Endothelial cell of umbilical vein (primary cell): ENCODE measurements at regions not wholly inside any gene's neighbourhood (a gene's known extent, or its start where the extent isn't known, plus 50 kb on each side); places are given as distances from the start of the nearest gene placed in this dataset.

Experiments
- BruUV-seq: library from RNA; stranded (reverse); fragments of 400-500 nt; replicated peaks from 2 replicates; lab custom pipeline; 2021; lab: Mats Ljungman, UMichigan
- CTCF ChIA-PET: fragments of 300-600, 350-600 bp; sonication (Branson Sonifier 250); formaldehyde crosslinking; loops from one replicate; lab custom pipeline; 2021; ENCODE audit warnings: antibody characterized with exemption, inconsistent platforms; lab: Charles Lee
- POLR2A ChIA-PET: fragments of 300-600, 350-600 bp; sonication (Branson Sonifier 250); formaldehyde crosslinking; loops from one replicate; lab custom pipeline; 2021; ENCODE audit warnings: antibody characterized with exemption, inconsistent platforms; lab: Charles Lee
- DNase-seq: peaks from one replicate; pipeline ENCODE4 v3.0.0-alpha.2; 2011; ENCODE audit warnings: low read depth, low spot score
- FAIRE-seq: peaks from 2 replicates; lab custom pipeline; 2011; peaks lifted over from hg19 to GRCh38; lab: Jason Lieb, UNC
- H2AFZ ChIP-seq: 2 replicates; pipeline ENCODE4 v1.6.0; 2012; ENCODE audit warnings: low read depth, low read length, control low read depth, inconsistent platforms
- H3K27ac ChIP-seq: 2 replicates; pipeline ENCODE4 v1.5.1; 2011; ENCODE audit warnings: low read depth, mild to moderate bottlenecking, control low read depth, low read length, moderate library complexity; ENCODE audit not compliant: insufficient read depth
- H3K27me3 ChIP-seq, 2 experiments: 2 replicates each; pipeline versions ENCODE4 v1.6.0 to v1.6.1; 2011; ENCODE audit warnings: low read length in 2 of 2, mixed read lengths in 1 of 2; ENCODE audit not compliant: control insufficient read depth in 2 of 2, insufficient read depth in 2 of 2
- H3K36me3 ChIP-seq, 2 experiments: 2 replicates in 1 of 2; 3 replicates in 1 of 2; pipeline ENCODE4 v1.5.1; 2011; ENCODE audit warnings: low read length in 2 of 2, mild to moderate bottlenecking in 1 of 2, moderate library complexity in 1 of 2; ENCODE audit not compliant: control insufficient read depth in 2 of 2, insufficient read depth in 2 of 2; ENCODE audit errors: extremely low read depth in 1 of 2
- H3K4me1 ChIP-seq: 3 replicates; pipeline ENCODE4 v1.5.1; 2011; ENCODE audit warnings: mild to moderate bottlenecking, low read length; ENCODE audit not compliant: control insufficient read depth, insufficient read depth; ENCODE audit errors: extremely low read depth
- H3K4me2 ChIP-seq: 2 replicates; pipeline ENCODE4 v1.6.1; 2011; ENCODE audit warnings: low read length, control low read depth, mixed read lengths; ENCODE audit not compliant: insufficient read depth
- H3K4me3 ChIP-seq, 3 experiments: fragments of 200-600 bp in 1 of 3; sonication (generic), shearing (Covaris generic) in 1 of 3; replicated peaks in 1 of 3; 2 replicates each; pipeline ENCODE4 v1.5.1; 2011 to 2016; ENCODE audit warnings: control low read depth in 3 of 3, low read length in 3 of 3, mild to moderate bottlenecking in 2 of 3, inconsistent platforms in 1 of 3, low read depth in 1 of 3, moderate library complexity in 1 of 3; ENCODE audit not compliant: insufficient read depth in 1 of 3
- H3K79me2 ChIP-seq: 2 replicates; pipeline ENCODE4 v1.6.0; 2012; ENCODE audit warnings: low read length, inconsistent platforms; ENCODE audit not compliant: control insufficient read depth, insufficient read depth
- H3K9ac ChIP-seq: replicated peaks from 2 replicates; pipeline ENCODE3; 2011; ENCODE audit warnings: low read length, control low read depth; ENCODE audit not compliant: insufficient read depth; ENCODE audit errors: extremely low read depth
- H3K9me1 ChIP-seq: replicated peaks from 3 replicates; pipeline ENCODE4 v1.6.0; 2011; ENCODE audit warnings: mild to moderate bottlenecking, low read length; ENCODE audit not compliant: control insufficient read depth, insufficient read depth; ENCODE audit errors: extremely low read depth
- H3K9me3 ChIP-seq: replicated peaks from 2 replicates; pipeline ENCODE4 v1.5.1; 2012; ENCODE audit warnings: low read length, inconsistent platforms; ENCODE audit not compliant: control insufficient read depth, insufficient read depth
- H4K20me1 ChIP-seq: replicated peaks from 2 replicates; pipeline ENCODE3; 2011; ENCODE audit warnings: mild to moderate bottlenecking, low read length; ENCODE audit not compliant: control insufficient read depth, insufficient read depth; ENCODE audit errors: extremely low read depth
- CTCF ChIP-seq, 2 donors: IDR thresholded peaks; 1 replicate in 1 of 2; 2 replicates in 1 of 2; pipeline ENCODE4 v1.5.1; 2011; ENCODE audit warnings: low read length in 2 of 2, mild to moderate bottlenecking in 2 of 2, moderate library complexity in 2 of 2, control low read depth in 1 of 2, inconsistent platforms in 1 of 2, low read depth in 1 of 2; ENCODE audit not compliant: insufficient read depth in 1 of 2; ENCODE audit errors: extremely low read depth in 1 of 2
- EZH2 ChIP-seq: IDR thresholded peaks from 2 replicates; pipeline ENCODE4 v1.6.1; 2012; ENCODE audit warnings: borderline replicate concordance, low read depth, mild to moderate bottlenecking, moderate library complexity, low read length, inconsistent platforms; ENCODE audit not compliant: severe bottlenecking
- FOS ChIP-seq: IDR thresholded peaks from 2 replicates; pipeline ENCODE4 v1.6.1; 2011; ENCODE audit warnings: mild to moderate bottlenecking, low read length, moderate library complexity, borderline replicate concordance; ENCODE audit not compliant: insufficient read depth
- GATA2 ChIP-seq: IDR thresholded peaks from 2 replicates; pipeline ENCODE4 v1.7.0; 2011; ENCODE audit warnings: low read depth, mild to moderate bottlenecking, moderate library complexity, mixed read lengths, low read length; ENCODE audit not compliant: insufficient read length, insufficient read depth
- JUN ChIP-seq: IDR thresholded peaks from 2 replicates; pipeline ENCODE4 v1.6.1; 2011; ENCODE audit warnings: borderline replicate concordance, low read depth; ENCODE audit not compliant: insufficient read length, insufficient read depth
- MAX ChIP-seq: IDR thresholded peaks from 2 replicates; pipeline ENCODE4 v1.6.1; 2011; ENCODE audit not compliant: insufficient read depth, insufficient read length
- MYC ChIP-seq: IDR thresholded peaks from one replicate; pipeline ENCODE4 v1.6.1; 2011; ENCODE audit warnings: mild to moderate bottlenecking, low read depth, low read length
- POLR2A ChIP-seq: IDR thresholded peaks from 2 replicates; pipeline ENCODE4 v1.6.1; 2012; ENCODE audit warnings: low read depth, mild to moderate bottlenecking, control low read depth, low read length
- POLR2AphosphoS5 ChIP-seq: IDR thresholded peaks from 2 replicates; pipeline ENCODE4 v1.6.1; 2012; ENCODE audit warnings: low read depth, mild to moderate bottlenecking, control low read depth, low read length, moderate library complexity; ENCODE audit not compliant: insufficient read depth
- dilution Hi-C: fragments of 300-500 bp; cut with MboI; formaldehyde crosslinking; loops from one replicate; pipeline ENCODE4 v1.15.0; 2019; ENCODE audit warnings: low sequenced_read_pairs; ENCODE audit not compliant: extremely low pct_ligation_motif_present
- intact Hi-C: fragments of 100-400 bp; cut with micrococcal nuclease; formaldehyde crosslinking; loops from one replicate; pipeline ENCODE4 v1.10.0; 2022

GRCh38 chr15:46467041-46467440, 832.2 kb downstream of the SQOR start:
- no peak for DNase-seq
- no TSS peak for BruUV-seq
- ChIA-PET POLR2A (no interaction called here), CTCF (no interaction called here)
- no peaks in the 10 kb centered on the region for H3K27me3 ChIP-seq
- dilution Hi-C loops: no loop called here
- no peak for TF ChIP-seq EZH2
- no peak for TF ChIP-seq GATA2
- no peak for TF ChIP-seq FOS
- TF ChIP-seq CTCF (IDR thresholded peaks at IDR 0.05; ENCODE audit: extremely low read depth in 1 of 2, insufficient read depth in 1 of 2, low read depth in 1 of 2, low read length in 2 of 2): no peak
- no peak for TF ChIP-seq POLR2A
- no peak for TF ChIP-seq MAX
- no peak for TF ChIP-seq MYC
- no peak for TF ChIP-seq POLR2AphosphoS5
- TF ChIP-seq JUN: no peak
- no peaks in the 10 kb centered on the region for H3K36me3 ChIP-seq
- H3K9ac ChIP-seq: no peak overlapping the region
- no peaks in the 10 kb centered on the region for H3K9me1 ChIP-seq
- no peaks in the 10 kb centered on the region for H4K20me1 ChIP-seq
- no peak overlapping the region for H3K4me2 ChIP-seq
- H3K4me1 ChIP-seq: no peaks in the 10 kb centered on the region
- no peaks in the 10 kb centered on the region for H3K9me3 ChIP-seq
- no peak overlapping the region for H3K27ac ChIP-seq
- H2AFZ ChIP-seq: no peak overlapping the region
- no peak for FAIRE-seq
- H3K79me2 ChIP-seq: no peaks in the 10 kb centered on the region
- H3K4me3 ChIP-seq: no peak overlapping the region
- intact Hi-C loops: no loop called here
